ENCODE measurements at regions not wholly inside any gene's neighbourhood (a gene's known extent, or its start where the extent isn't known, plus 50 kb on each side); places are given as distances from the start of the nearest gene placed in this dataset.
"Not testable (repeated sequence)": the region's sequence is repeated elsewhere in the genome, so short reads cannot be mapped to it uniquely, and the experiment has no call there.

DNA sequence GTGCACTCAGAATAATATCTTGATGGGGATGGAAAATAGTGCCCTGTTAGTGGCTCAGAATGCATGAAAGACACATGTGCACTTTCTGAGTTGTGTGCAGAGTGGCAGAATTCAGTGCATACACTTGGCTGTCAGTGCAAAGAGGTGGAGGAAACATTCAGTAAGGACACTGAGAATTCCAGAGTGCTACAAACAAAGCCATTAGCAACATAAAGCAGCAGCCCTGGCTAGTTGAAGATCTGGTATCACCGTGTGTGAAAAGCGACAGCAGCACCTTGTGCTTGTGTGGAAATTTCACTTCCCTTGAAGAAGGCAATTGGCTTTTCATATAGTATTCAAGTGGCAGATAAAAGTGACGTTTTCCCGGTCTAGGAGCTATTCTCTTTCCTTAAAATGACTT is 810.4 kb downstream of the TRIML1 start:
- no peak for DNase-seq (ENCODE audit: low read depth)

- DNase-seq (ENCODE audit: low read depth) = no peak
Measured at GRCh38 chr4:188955066-188955465, 815.8 kb downstream of the TRIML1 start.

- DNase-seq (ENCODE audit: low read depth) = no peak
Measured at GRCh38 chr4:188956566-188956965, 817.3 kb downstream of the TRIML1 start.

DNA sequence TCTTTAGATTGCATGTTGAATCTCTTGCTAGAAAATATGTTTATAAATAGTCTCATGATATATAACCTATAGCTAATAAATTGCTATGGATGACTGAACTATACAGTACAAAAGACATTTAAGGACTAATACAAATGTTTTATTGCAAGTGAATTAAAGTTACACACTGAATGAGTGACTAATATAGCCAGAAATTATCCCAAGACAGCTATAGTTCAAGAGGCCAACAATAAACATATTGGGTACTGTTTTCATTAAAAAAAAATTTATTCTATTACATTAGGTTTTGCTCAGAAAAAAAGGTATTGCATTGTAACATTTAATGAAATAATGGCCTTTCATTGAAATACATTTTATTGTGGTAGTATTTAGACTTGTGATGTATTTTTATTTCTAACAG is 819.1 kb downstream of the TRIML1 start:
- DNase-seq (ENCODE audit: low read depth) = no peak

DNA sequence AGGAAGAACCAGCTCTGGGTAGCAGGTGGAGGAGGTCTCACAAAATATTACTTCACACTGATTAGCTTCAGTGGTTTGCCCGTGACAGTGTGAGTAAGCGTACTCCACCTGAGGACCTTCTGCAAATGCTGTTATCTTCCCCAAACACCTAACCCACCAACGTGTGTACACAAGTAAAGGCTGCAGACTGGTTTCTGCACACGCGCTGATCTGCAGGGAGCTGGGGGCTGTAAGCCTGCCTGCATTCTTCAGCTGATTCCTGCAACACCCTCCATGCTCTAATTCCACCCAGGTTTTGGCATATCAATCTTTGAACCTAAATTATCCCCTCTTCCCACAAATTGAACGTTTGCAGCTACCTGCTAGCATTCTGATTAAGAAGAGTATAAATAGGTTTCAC is 820.2 kb downstream of the TRIML1 start:
- DNase-seq (ENCODE audit: low read depth) = no peak

GRCh38 chr4:188960411-188961093 is 821.3 kb downstream of the TRIML1 start:
- DNase-seq (ENCODE audit: low read depth) = no peak

DNA sequence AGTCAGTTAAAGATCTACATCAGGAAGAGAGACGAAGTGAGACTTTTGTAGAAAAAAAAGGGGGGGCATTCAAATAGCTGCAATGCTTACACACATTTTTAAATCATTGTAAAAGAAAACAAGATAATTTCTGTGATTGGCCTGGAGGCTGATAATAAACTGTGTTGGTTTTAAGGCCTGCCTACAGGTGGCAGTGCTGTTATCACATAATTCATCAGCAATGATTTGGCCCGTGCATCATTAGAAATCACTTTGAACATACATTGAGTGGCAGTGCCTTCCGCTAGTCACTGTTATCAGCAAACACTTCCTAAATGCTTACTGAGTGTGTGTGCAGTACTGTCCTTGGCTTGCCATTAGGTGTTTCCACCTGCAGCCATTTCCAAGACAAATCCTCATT is 831.9 kb downstream of the TRIML1 start:
- no peak for DNase-seq (ENCODE audit: low read depth)

GRCh38 chr4:188975271-188975670 is 836.0 kb downstream of the TRIML1 start:
- DNase-seq (ENCODE audit: low read depth) = no peak

GRCh38 chr4:188976644-188977115 is 837.4 kb downstream of the TRIML1 start:
- no peak for DNase-seq (ENCODE audit: low read depth)

- DNase-seq (ENCODE audit: low read depth) = not testable (repeated sequence)
Measured at GRCh38 chr4:188977232-188977631, 838.0 kb downstream of the TRIML1 start.

DNA sequence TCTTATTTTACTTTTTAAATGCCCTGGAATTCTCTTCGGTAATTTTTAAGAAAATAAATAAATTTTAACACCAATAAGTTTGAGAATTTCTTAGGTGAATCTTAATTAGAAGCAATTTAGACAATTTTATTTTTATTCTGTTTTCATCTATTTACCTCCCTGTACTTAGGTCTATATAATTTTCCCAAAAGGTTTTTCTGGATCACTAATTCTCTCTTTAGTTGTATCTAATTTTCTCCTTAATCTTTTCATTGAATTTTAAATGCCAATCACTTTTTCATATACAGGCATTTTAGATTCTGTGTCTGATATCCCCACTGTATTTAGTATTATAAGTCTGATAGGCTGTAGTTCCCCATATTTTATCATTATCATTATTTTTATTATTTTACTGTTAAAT is 845.3 kb downstream of the TRIML1 start:
- DNase-seq (ENCODE audit: low read depth) = no peak

- no peak for DNase-seq (ENCODE audit: low read depth)
Measured at GRCh38 chr4:188986271-188986689, 847.0 kb downstream of the TRIML1 start.

DNA sequence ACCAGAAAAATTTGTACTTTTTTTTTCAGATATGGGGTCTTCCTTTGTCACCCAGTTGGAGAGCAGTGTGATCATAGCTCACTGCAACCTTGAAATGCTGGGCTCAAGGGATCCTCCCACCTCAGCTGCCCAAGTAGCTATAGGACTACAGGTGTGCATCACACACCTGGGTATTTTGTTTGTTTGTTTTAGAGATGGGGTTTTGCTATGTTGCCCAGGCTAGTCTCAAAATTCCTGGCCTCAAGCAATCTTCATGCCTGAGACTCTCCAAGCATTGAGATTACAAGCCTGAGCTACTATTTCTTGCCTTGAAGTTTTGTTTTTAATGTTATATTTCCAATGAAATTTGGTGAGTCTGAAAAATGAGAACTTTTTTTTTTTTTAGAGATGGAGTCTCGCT is 847.8 kb downstream of the TRIML1 start:
- DNase-seq (ENCODE audit: low read depth) = no peak

DNA sequence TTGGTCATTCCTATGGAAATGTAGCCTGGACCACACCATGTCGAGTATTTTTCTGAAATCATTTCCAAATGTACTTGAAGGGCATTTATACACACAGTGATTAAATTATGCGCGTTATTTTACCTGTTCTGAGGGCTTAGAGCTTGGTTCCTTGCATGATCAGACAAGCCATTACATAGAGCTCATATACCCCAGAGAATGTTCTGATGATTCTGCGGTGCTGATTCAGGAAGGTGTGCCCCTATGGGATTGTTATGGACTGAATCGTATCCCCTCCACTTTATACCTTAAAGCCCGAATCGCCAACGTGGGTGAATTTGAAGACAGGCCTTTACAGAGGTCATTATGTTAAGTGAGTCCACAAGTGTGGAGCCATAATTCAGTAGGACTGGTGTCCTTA is 848.9 kb downstream of the TRIML1 start:
- no peak for DNase-seq (ENCODE audit: low read depth)

GRCh38 chr4:188989371-188989770 is 850.1 kb downstream of the TRIML1 start:
- no peak for DNase-seq (ENCODE audit: low read depth)

DNA sequence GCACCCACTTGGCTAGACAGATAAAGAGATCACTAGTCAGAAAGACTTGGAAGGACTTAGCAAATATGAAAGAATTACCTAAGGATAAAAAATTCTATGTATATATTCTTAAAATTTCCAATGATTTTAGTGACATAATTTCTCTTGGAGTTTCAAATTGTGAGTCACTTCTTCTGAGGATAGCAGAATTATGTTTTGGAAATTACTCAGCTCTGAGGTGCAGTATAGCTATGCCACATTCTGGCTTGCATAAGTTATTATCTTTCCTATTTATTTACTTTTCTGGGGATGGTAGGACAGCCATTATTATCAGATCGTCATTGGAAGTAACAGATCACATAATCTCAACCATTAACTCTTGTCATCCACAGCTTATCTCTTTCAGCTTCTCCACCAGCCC is 853.5 kb downstream of the TRIML1 start:
- no peak for DNase-seq (ENCODE audit: low read depth)

GRCh38 chr4:188993871-188994270 is 854.6 kb downstream of the TRIML1 start:
- no peak for DNase-seq (ENCODE audit: low read depth)

GRCh38 chr4:189001283-189001970 is 862.2 kb downstream of the TRIML1 start:
- no peak for DNase-seq (ENCODE audit: low read depth)

- no peak for DNase-seq (ENCODE audit: low read depth)
Measured at GRCh38 chr4:189001971-189002450, 862.8 kb downstream of the TRIML1 start.

DNA sequence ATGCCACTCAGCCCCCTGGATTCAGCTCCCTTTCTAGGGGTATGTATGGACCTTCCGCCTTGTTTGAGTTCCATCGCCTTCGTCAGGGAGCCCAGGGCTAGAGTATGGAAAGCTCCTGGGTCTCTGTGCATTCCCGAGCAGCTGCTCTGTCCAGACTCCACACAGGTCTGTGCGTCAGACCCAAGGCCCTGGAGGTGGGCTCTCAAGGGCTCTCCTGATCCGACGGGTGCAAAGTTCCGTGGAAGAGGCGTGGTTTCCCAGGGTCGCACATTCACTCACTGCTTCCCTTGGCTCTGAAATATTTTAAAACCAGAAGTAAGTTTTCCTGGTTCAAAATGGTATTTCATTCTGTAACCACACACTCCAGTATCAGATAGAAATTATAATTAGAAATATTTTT is 863.2 kb downstream of the TRIML1 start:
- DNase-seq (ENCODE audit: low read depth) = no peak

GRCh38 chr4:189010452-189011217 is 871.4 kb downstream of the TRIML1 start:
- not testable (repeated sequence) for DNase-seq (ENCODE audit: low read depth)

- DNase-seq (ENCODE audit: low read depth) = no peak
Measured at GRCh38 chr4:189021831-189022230, 882.6 kb downstream of the TRIML1 start.
